Astrocyte (in vitro differentiated cells and primary cell): ENCODE measurements at regions not wholly inside any gene's neighbourhood (a gene's known extent, or its start where the extent isn't known, plus 50 kb on each side); places are given as distances from the start of the nearest gene placed in this dataset.
A peak's percentile ranks its signal among the peaks of the same experiment; 100 is the strongest.

Experiments
- DNase-seq: peaks from one replicate; pipeline ENCODE4 v3.0.0-alpha.2; 2010; ENCODE audit warnings: low read depth
- FAIRE-seq: peaks from 2 replicates; lab custom pipeline; 2011; peaks lifted over from hg19 to GRCh38; lab: Jason Lieb, UNC
- H2AFZ ChIP-seq: 2 replicates; pipeline ENCODE4 v1.6.0; 2012; ENCODE audit warnings: low read depth, low read length, inconsistent platforms
- H3K27ac ChIP-seq: 2 replicates; pipeline ENCODE4 v1.5.1; 2011; ENCODE audit warnings: low read depth, low read length, inconsistent platforms
- H3K27me3 ChIP-seq: 2 replicates; pipeline ENCODE4 v1.6.0; 2011; ENCODE audit warnings: low read length, inconsistent platforms; ENCODE audit not compliant: insufficient read depth
- H3K36me3 ChIP-seq: 2 replicates; pipeline ENCODE4 v1.5.1; 2011; ENCODE audit warnings: low read length, inconsistent platforms; ENCODE audit not compliant: insufficient read depth
- H3K4me1 ChIP-seq: 2 replicates; pipeline ENCODE4 v1.5.1; 2011; ENCODE audit warnings: low read length, inconsistent platforms; ENCODE audit not compliant: insufficient read depth
- H3K4me2 ChIP-seq: 2 replicates; pipeline ENCODE4 v1.6.0; 2012; ENCODE audit warnings: low read length, inconsistent platforms
- H3K4me3 ChIP-seq: 2 replicates; pipeline ENCODE4 v1.5.1; 2011; ENCODE audit warnings: low read depth, mild to moderate bottlenecking, low read length, inconsistent platforms; ENCODE audit not compliant: insufficient read depth
- H3K79me2 ChIP-seq: 2 replicates; pipeline ENCODE4 v1.6.0; 2012; ENCODE audit warnings: mild to moderate bottlenecking, low read length, inconsistent platforms; ENCODE audit not compliant: insufficient read depth
- H3K9ac ChIP-seq: 2 replicates; pipeline ENCODE4 v1.6.0; 2012; ENCODE audit warnings: mild to moderate bottlenecking, low read length, inconsistent platforms
- H3K9me3 ChIP-seq: 2 replicates; pipeline ENCODE4 v1.5.1; 2012; ENCODE audit warnings: low read depth, mild to moderate bottlenecking, low read length, inconsistent platforms; ENCODE audit not compliant: insufficient read depth
- H4K20me1 ChIP-seq: 2 replicates; pipeline ENCODE4 v1.6.0; 2012; ENCODE audit warnings: low read length, inconsistent platforms; ENCODE audit not compliant: insufficient read depth
- H3K27ac Mint-ChIP-seq: one replicate; pipeline ENCODE4 v1.8.0; 2021; ENCODE audit warnings: mild to moderate bottlenecking, mixed read lengths; ENCODE audit not compliant: unreplicated experiment
- H3K27me3 Mint-ChIP-seq: one replicate; pipeline ENCODE4 v1.8.0; 2021; ENCODE audit warnings: low read depth, mixed read lengths; ENCODE audit not compliant: unreplicated experiment
- H3K36me3 Mint-ChIP-seq: one replicate; pipeline ENCODE4 v1.8.0; 2021; ENCODE audit warnings: low read depth, mixed read lengths; ENCODE audit not compliant: unreplicated experiment
- H3K4me1 Mint-ChIP-seq: one replicate; pipeline ENCODE4 v1.8.0; 2021; ENCODE audit warnings: low read depth, mixed read lengths; ENCODE audit not compliant: unreplicated experiment
- H3K4me3 Mint-ChIP-seq: one replicate; pipeline ENCODE4 v1.8.0; 2021; ENCODE audit warnings: mild to moderate bottlenecking, moderate library complexity, mixed read lengths; ENCODE audit not compliant: unreplicated experiment
- H3K9me3 Mint-ChIP-seq: one replicate; pipeline ENCODE4 v1.8.0; 2021; ENCODE audit warnings: mild to moderate bottlenecking, mixed read lengths; ENCODE audit not compliant: unreplicated experiment
- EZH2 ChIP-seq: IDR thresholded peaks from 2 replicates; pipeline ENCODE4 v1.6.1; 2012; ENCODE audit warnings: mild to moderate bottlenecking, low read length, inconsistent platforms; ENCODE audit not compliant: insufficient read depth
- TF ChIP-seq, protein P1 (sequence below): IDR thresholded peaks from 2 replicates; pipeline ENCODE4 v1.5.1; 2011; ENCODE audit warnings: low read depth, mild to moderate bottlenecking, inconsistent platforms, low read length, moderate library complexity; ENCODE audit not compliant: insufficient read depth

DNA sequence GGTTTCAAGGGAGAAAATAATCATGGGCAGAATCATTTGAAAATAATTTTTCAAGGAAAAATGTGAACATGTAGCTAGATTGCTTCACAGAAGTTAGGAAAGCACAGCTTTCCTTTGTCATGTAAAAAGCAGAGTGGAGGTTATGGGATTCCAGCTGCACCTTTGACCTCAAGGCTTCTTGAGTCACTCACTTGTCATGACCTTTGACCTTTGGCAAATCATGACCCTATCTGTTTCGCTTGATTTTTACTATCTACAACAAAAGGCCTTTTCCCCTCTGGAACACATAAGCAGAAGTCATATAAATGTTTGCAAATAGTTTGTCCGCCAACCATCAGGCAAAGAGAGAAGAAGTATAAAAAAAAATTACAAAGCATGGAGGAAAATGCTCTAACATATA lies 210.7 kb upstream of the MIR17HG start:
- DNase-seq, result no peak
- Histone ChIP-seq H3K4me3 (no peak overlapping the region), H4K20me1 (no peaks in the 10 kb centered on the region), H3K27me3 (no peaks in the 10 kb centered on the region), H3K9ac (no peak overlapping the region), H3K27ac (no peak overlapping the region), H3K79me2 (no peaks in the 10 kb centered on the region), H3K4me2 (no peak overlapping the region), H3K4me1 (peaks cover 4% of the 10 kb centered on the region), H3K9me3 (no peaks in the 10 kb centered on the region), H3K36me3 (no peaks in the 10 kb centered on the region), H2AFZ (no peak overlapping the region)
- Mint-ChIP-seq H3K27ac (no peak overlapping the region), H3K4me1 (peaks cover 3% of the 10 kb centered on the region), H3K27me3 (no peaks in the 10 kb centered on the region), H3K9me3 (no peaks in the 10 kb centered on the region), H3K36me3 (no peaks in the 10 kb centered on the region), H3K4me3 (no peak overlapping the region)
- FAIRE-seq, result no peak
- TF ChIP-seq, protein P1, sequence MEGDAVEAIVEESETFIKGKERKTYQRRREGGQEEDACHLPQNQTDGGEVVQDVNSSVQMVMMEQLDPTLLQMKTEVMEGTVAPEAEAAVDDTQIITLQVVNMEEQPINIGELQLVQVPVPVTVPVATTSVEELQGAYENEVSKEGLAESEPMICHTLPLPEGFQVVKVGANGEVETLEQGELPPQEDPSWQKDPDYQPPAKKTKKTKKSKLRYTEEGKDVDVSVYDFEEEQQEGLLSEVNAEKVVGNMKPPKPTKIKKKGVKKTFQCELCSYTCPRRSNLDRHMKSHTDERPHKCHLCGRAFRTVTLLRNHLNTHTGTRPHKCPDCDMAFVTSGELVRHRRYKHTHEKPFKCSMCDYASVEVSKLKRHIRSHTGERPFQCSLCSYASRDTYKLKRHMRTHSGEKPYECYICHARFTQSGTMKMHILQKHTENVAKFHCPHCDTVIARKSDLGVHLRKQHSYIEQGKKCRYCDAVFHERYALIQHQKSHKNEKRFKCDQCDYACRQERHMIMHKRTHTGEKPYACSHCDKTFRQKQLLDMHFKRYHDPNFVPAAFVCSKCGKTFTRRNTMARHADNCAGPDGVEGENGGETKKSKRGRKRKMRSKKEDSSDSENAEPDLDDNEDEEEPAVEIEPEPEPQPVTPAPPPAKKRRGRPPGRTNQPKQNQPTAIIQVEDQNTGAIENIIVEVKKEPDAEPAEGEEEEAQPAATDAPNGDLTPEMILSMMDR, result no peak
- TF ChIP-seq EZH2, result no peak

DNA sequence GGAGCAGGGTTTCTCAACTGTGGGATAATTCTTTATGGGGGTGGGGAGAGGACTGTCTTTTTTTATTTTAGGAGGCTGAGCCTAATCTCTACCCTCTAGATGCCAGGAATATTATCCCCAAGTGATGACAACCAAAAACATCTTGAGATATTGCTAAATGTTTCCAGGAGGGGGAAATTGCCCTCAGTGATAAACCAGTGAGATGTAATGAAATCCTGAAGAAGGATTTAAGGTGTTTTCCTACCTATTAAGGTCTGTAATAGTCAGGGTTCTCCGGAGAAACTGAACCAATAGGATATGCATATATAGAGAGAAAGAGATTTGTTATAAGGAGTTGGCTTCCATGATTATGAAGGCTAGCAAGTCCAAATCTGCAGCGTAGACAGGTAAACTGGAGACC lies 208.3 kb upstream of the MIR17HG start:
- FAIRE-seq, result no peak
- no peak overlapping the region for H3K9ac ChIP-seq
- H3K4me3 ChIP-seq, result no peak overlapping the region
- H3K27me3 Mint-ChIP-seq, result no peaks in the 10 kb centered on the region
- H3K27ac ChIP-seq, result no peak overlapping the region
- H3K4me1 Mint-ChIP-seq, result peaks cover 21% of the 10 kb centered on the region
- H3K27me3 ChIP-seq, result no peaks in the 10 kb centered on the region
- H3K27ac Mint-ChIP-seq, result no peak overlapping the region
- no peaks in the 10 kb centered on the region for H3K9me3 ChIP-seq
- no peaks in the 10 kb centered on the region for H3K36me3 ChIP-seq
- peaks cover 25% of the 10 kb centered on the region for H3K4me1 ChIP-seq
- no peaks in the 10 kb centered on the region for H4K20me1 ChIP-seq
- no peak overlapping the region for H3K4me2 ChIP-seq
- no peaks in the 10 kb centered on the region for H3K9me3 Mint-ChIP-seq
- no peak for DNase-seq
- H3K79me2 ChIP-seq, result no peaks in the 10 kb centered on the region
- H3K4me3 Mint-ChIP-seq, result no peak overlapping the region
- no peak overlapping the region for H2AFZ ChIP-seq
- H3K36me3 Mint-ChIP-seq, result no peaks in the 10 kb centered on the region
- TF ChIP-seq EZH2, result no peak
- TF ChIP-seq, protein P1, result no peak

DNA sequence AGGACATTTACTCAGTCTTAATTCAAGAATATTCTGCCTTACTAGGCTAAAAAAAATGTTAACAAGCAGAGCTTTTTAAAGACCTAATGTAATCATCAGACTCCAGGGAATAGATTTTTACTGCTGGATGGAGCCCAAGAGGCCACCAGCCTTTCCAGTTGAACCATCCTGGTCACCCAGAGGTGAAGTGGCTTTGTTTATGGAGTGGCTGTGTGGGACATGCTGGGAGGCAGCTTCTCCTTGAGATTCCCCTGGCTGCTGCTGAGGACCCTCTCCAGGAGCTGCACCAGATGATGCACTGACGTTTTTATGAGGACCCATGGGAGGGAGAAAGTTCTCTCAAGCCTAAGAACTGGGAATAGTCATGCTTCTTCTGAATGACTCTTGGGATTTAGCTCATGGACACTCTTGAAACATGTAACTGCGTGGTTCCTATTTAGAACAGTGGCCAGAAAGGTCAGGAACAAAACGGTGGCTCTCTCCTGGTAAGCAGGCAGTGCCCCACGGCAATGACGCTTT lies 205.9 kb upstream of the MIR17HG start:
- DNase-seq, result no peak
- no peaks in the 10 kb centered on the region for H3K36me3 Mint-ChIP-seq
- no peaks in the 10 kb centered on the region for H3K79me2 ChIP-seq
- H3K4me3 Mint-ChIP-seq, result no peak overlapping the region
- H3K4me3 ChIP-seq, result no peak overlapping the region
- no peaks in the 10 kb centered on the region for H4K20me1 ChIP-seq
- H3K9ac ChIP-seq, result no peak overlapping the region
- FAIRE-seq, result no peak
- peak overlapping the region; percentile 14 for H3K27ac Mint-ChIP-seq
- no peaks in the 10 kb centered on the region for H3K27me3 ChIP-seq
- peaks cover 26% of the 10 kb centered on the region for H3K4me1 ChIP-seq
- no peaks in the 10 kb centered on the region for H3K27me3 Mint-ChIP-seq
- no peak overlapping the region for H3K27ac ChIP-seq
- H3K9me3 Mint-ChIP-seq, result no peaks in the 10 kb centered on the region
- H3K9me3 ChIP-seq, result no peaks in the 10 kb centered on the region
- H2AFZ ChIP-seq, result no peak overlapping the region
- TF ChIP-seq, protein P1, result no peak
- TF ChIP-seq EZH2, result no peak
- H3K4me1 Mint-ChIP-seq, result peaks cover 20% of the 10 kb centered on the region
- H3K4me2 ChIP-seq, result no peak overlapping the region
- H3K36me3 ChIP-seq, result no peaks in the 10 kb centered on the region
